GM10248 (cell line): ENCODE measurements at regions not wholly inside any gene's neighbourhood (a gene's known extent, or its start where the extent isn't known, plus 50 kb on each side); places are given as distances from the start of the nearest gene placed in this dataset.

Source experiments
- CTCF ChIA-PET: fragments of 300-600 bp; sonication (Branson Sonifier 250); formaldehyde crosslinking; extraction: SDS; loops from one replicate; lab custom pipeline; 2021; ENCODE audit warnings: antibody characterized with exemption; lab: Yijun Ruan, JAX
- POLR2A ChIA-PET: fragments of 350-650 bp; sonication (Branson Sonifier 250); formaldehyde crosslinking; extraction: SDS; loops from one replicate; lab custom pipeline; 2020; ENCODE audit warnings: antibody characterized with exemption; lab: Yijun Ruan, JAX
- DNase-seq: peaks from one replicate; pipeline ENCODE4 v3.0.0; 2012; ENCODE audit errors: extremely low spot score
- CTCF ChIP-seq: IDR thresholded peaks from 2 replicates; pipeline ENCODE4 v1.5.1; 2012; ENCODE audit warnings: mild to moderate bottlenecking, low read depth; ENCODE audit errors: extremely low read depth, missing control alignments, control extremely low read depth

GRCh38 chr3:188090620-188091309 lies 63.2 kb upstream of the LPP start:
- no peak for TF ChIP-seq CTCF
- DNase-seq: no peak
- ChIA-PET CTCF (no interaction called here), POLR2A (no interaction called here)

- ChIA-PET POLR2A (no interaction called here), CTCF (no interaction called here)
- no peak for DNase-seq
- no peak for TF ChIP-seq CTCF
These were observed 62.2 kb upstream of the LPP start for GRCh38 chr3:188091746-188092145.

GRCh38 chr3:188092648-188093047 lies 61.3 kb upstream of the LPP start:
- no peak for TF ChIP-seq CTCF
- ChIA-PET POLR2A (no interaction called here), CTCF (no interaction called here)
- no peak for DNase-seq

- no peak for DNase-seq
- ChIA-PET CTCF (interaction anchor here (1.3 kb wide), 1 partner anchor 254 kb away, joined by 3 read pairs; no protein-coding TSS in a partner anchor), POLR2A (no interaction called here)
- TF ChIP-seq CTCF: no peak
These were observed 58.5 kb upstream of the LPP start for GRCh38 chr3:188095431-188095830.

GRCh38 chr3:188097791-188098190 lies 56.2 kb upstream of the LPP start:
- no peak for TF ChIP-seq CTCF
- POLR2A ChIA-PET: no interaction called here
- no peak for DNase-seq
- CTCF ChIA-PET: no interaction called here

- DNase-seq: no peak
- ChIA-PET POLR2A (no interaction called here), CTCF (no interaction called here)
- no peak for TF ChIP-seq CTCF
These were observed 54.0 kb upstream of the LPP start for GRCh38 chr3:188099907-188100306.
